AG09319 (cell line): ENCODE measurements at regions not wholly inside any gene's neighbourhood (a gene's known extent, or its start where the extent isn't known, plus 50 kb on each side); places are given as distances from the start of the nearest gene placed in this dataset.
A peak's percentile ranks its signal among the peaks of the same experiment; 100 is the strongest.

Experiments used
- DNase-seq: peaks from one replicate; pipeline ENCODE4 v3.0.0-alpha.2; 2010; ENCODE audit warnings: low read depth; ENCODE audit errors: extremely low read depth
- CTCF ChIP-seq: IDR thresholded peaks from 2 replicates; pipeline ENCODE4 v1.5.1; 2011; ENCODE audit warnings: low read depth, mild to moderate bottlenecking, inconsistent platforms, low read length, moderate library complexity

- no peak for DNase-seq
- no peak for TF ChIP-seq CTCF
Measured at GRCh38 chrX:46447384-46447783, 97.8 kb downstream of the ZNF674 start.

- TF ChIP-seq CTCF: no peak
Measured at GRCh38 chrX:46446727-46447378, 98.4 kb downstream of the ZNF674 start.

GRCh38 chrX:46444011-46444410 is 101.2 kb downstream of the ZNF674 start:
- TF ChIP-seq CTCF: no peak
- DNase-seq: peak; percentile 43

More at GRCh38 chrX:46446727-46447378, 98.4 kb downstream of the ZNF674 start:
- DNase-seq: peak; percentile 34

- DNase-seq: no peak
- no peak for TF ChIP-seq CTCF
Measured at GRCh38 chrX:46436744-46437143, 108.5 kb downstream of the ZNF674 start.

GRCh38 chrX:46433892-46434291 is 111.3 kb downstream of the ZNF674 start:
- DNase-seq: no peak
- no peak for TF ChIP-seq CTCF

- peak; percentile 37 for DNase-seq
Measured at GRCh38 chrX:46408553-46409407, 136.4 kb downstream of the ZNF674 start.

More at GRCh38 chrX:46408553-46409407, 136.4 kb downstream of the ZNF674 start:
- TF ChIP-seq CTCF: peak; percentile 87
